Endothelial cell of umbilical vein (primary cell): ENCODE measurements at regions not wholly inside any gene's neighbourhood (a gene's known extent, or its start where the extent isn't known, plus 50 kb on each side); places are given as distances from the start of the nearest gene placed in this dataset.

ENCODE experiments used
- BruUV-seq: library from RNA; stranded (reverse); fragments of 400-500 nt; replicated peaks from 2 replicates; lab custom pipeline; 2021; lab: Mats Ljungman, UMichigan
- CTCF ChIA-PET: fragments of 300-600, 350-600 bp; sonication (Branson Sonifier 250); formaldehyde crosslinking; loops from one replicate; lab custom pipeline; 2021; ENCODE audit warnings: antibody characterized with exemption, inconsistent platforms; lab: Charles Lee
- POLR2A ChIA-PET: fragments of 300-600, 350-600 bp; sonication (Branson Sonifier 250); formaldehyde crosslinking; loops from one replicate; lab custom pipeline; 2021; ENCODE audit warnings: antibody characterized with exemption, inconsistent platforms; lab: Charles Lee
- DNase-seq: peaks from one replicate; pipeline ENCODE4 v3.0.0-alpha.2; 2011; ENCODE audit warnings: low read depth, low spot score
- FAIRE-seq: peaks from 2 replicates; lab custom pipeline; 2011; peaks lifted over from hg19 to GRCh38; lab: Jason Lieb, UNC
- H2AFZ ChIP-seq: 2 replicates; pipeline ENCODE4 v1.6.0; 2012; ENCODE audit warnings: low read depth, low read length, control low read depth, inconsistent platforms
- H3K27ac ChIP-seq: 2 replicates; pipeline ENCODE4 v1.5.1; 2011; ENCODE audit warnings: low read depth, mild to moderate bottlenecking, control low read depth, low read length, moderate library complexity; ENCODE audit not compliant: insufficient read depth
- H3K27me3 ChIP-seq, 2 experiments: 2 replicates each; pipeline versions ENCODE4 v1.6.0 to v1.6.1; 2011; ENCODE audit warnings: low read length in 2 of 2, mixed read lengths in 1 of 2; ENCODE audit not compliant: control insufficient read depth in 2 of 2, insufficient read depth in 2 of 2
- H3K36me3 ChIP-seq, 2 experiments: 2 replicates in 1 of 2; 3 replicates in 1 of 2; pipeline ENCODE4 v1.5.1; 2011; ENCODE audit warnings: low read length in 2 of 2, mild to moderate bottlenecking in 1 of 2, moderate library complexity in 1 of 2; ENCODE audit not compliant: control insufficient read depth in 2 of 2, insufficient read depth in 2 of 2; ENCODE audit errors: extremely low read depth in 1 of 2
- H3K4me1 ChIP-seq: 3 replicates; pipeline ENCODE4 v1.5.1; 2011; ENCODE audit warnings: mild to moderate bottlenecking, low read length; ENCODE audit not compliant: control insufficient read depth, insufficient read depth; ENCODE audit errors: extremely low read depth
- H3K4me2 ChIP-seq: 2 replicates; pipeline ENCODE4 v1.6.1; 2011; ENCODE audit warnings: low read length, control low read depth, mixed read lengths; ENCODE audit not compliant: insufficient read depth
- H3K4me3 ChIP-seq, 3 experiments: fragments of 200-600 bp in 1 of 3; sonication (generic), shearing (Covaris generic) in 1 of 3; replicated peaks in 1 of 3; 2 replicates each; pipeline ENCODE4 v1.5.1; 2011 to 2016; ENCODE audit warnings: control low read depth in 3 of 3, low read length in 3 of 3, mild to moderate bottlenecking in 2 of 3, inconsistent platforms in 1 of 3, low read depth in 1 of 3, moderate library complexity in 1 of 3; ENCODE audit not compliant: insufficient read depth in 1 of 3
- H3K79me2 ChIP-seq: 2 replicates; pipeline ENCODE4 v1.6.0; 2012; ENCODE audit warnings: low read length, inconsistent platforms; ENCODE audit not compliant: control insufficient read depth, insufficient read depth
- H3K9ac ChIP-seq: replicated peaks from 2 replicates; pipeline ENCODE3; 2011; ENCODE audit warnings: low read length, control low read depth; ENCODE audit not compliant: insufficient read depth; ENCODE audit errors: extremely low read depth
- H3K9me1 ChIP-seq: replicated peaks from 3 replicates; pipeline ENCODE4 v1.6.0; 2011; ENCODE audit warnings: mild to moderate bottlenecking, low read length; ENCODE audit not compliant: control insufficient read depth, insufficient read depth; ENCODE audit errors: extremely low read depth
- H3K9me3 ChIP-seq: replicated peaks from 2 replicates; pipeline ENCODE4 v1.5.1; 2012; ENCODE audit warnings: low read length, inconsistent platforms; ENCODE audit not compliant: control insufficient read depth, insufficient read depth
- H4K20me1 ChIP-seq: replicated peaks from 2 replicates; pipeline ENCODE3; 2011; ENCODE audit warnings: mild to moderate bottlenecking, low read length; ENCODE audit not compliant: control insufficient read depth, insufficient read depth; ENCODE audit errors: extremely low read depth
- EZH2 ChIP-seq: IDR thresholded peaks from 2 replicates; pipeline ENCODE4 v1.6.1; 2012; ENCODE audit warnings: borderline replicate concordance, low read depth, mild to moderate bottlenecking, moderate library complexity, low read length, inconsistent platforms; ENCODE audit not compliant: severe bottlenecking
- FOS ChIP-seq: IDR thresholded peaks from 2 replicates; pipeline ENCODE4 v1.6.1; 2011; ENCODE audit warnings: mild to moderate bottlenecking, low read length, moderate library complexity, borderline replicate concordance; ENCODE audit not compliant: insufficient read depth
- GATA2 ChIP-seq: IDR thresholded peaks from 2 replicates; pipeline ENCODE4 v1.7.0; 2011; ENCODE audit warnings: low read depth, mild to moderate bottlenecking, moderate library complexity, mixed read lengths, low read length; ENCODE audit not compliant: insufficient read length, insufficient read depth
- JUN ChIP-seq: IDR thresholded peaks from 2 replicates; pipeline ENCODE4 v1.6.1; 2011; ENCODE audit warnings: borderline replicate concordance, low read depth; ENCODE audit not compliant: insufficient read length, insufficient read depth
- MYC ChIP-seq: IDR thresholded peaks from one replicate; pipeline ENCODE4 v1.6.1; 2011; ENCODE audit warnings: mild to moderate bottlenecking, low read depth, low read length
- POLR2A ChIP-seq: IDR thresholded peaks from 2 replicates; pipeline ENCODE4 v1.6.1; 2012; ENCODE audit warnings: low read depth, mild to moderate bottlenecking, control low read depth, low read length
- POLR2AphosphoS5 ChIP-seq: IDR thresholded peaks from 2 replicates; pipeline ENCODE4 v1.6.1; 2012; ENCODE audit warnings: low read depth, mild to moderate bottlenecking, control low read depth, low read length, moderate library complexity; ENCODE audit not compliant: insufficient read depth
- dilution Hi-C: fragments of 300-500 bp; cut with MboI; formaldehyde crosslinking; loops from one replicate; pipeline ENCODE4 v1.15.0; 2019; ENCODE audit warnings: low sequenced_read_pairs; ENCODE audit not compliant: extremely low pct_ligation_motif_present
- intact Hi-C: fragments of 100-400 bp; cut with micrococcal nuclease; formaldehyde crosslinking; loops from one replicate; pipeline ENCODE4 v1.10.0; 2022
- TF ChIP-seq, protein P1 (sequence below): IDR thresholded peaks from 2 replicates; pipeline ENCODE4 v1.6.1; 2011; ENCODE audit not compliant: insufficient read depth, insufficient read length
- TF ChIP-seq, protein P2 (sequence below), 2 donors: IDR thresholded peaks; 1 replicate in 1 of 2; 2 replicates in 1 of 2; pipeline ENCODE4 v1.5.1; 2011; ENCODE audit warnings: low read length in 2 of 2, mild to moderate bottlenecking in 2 of 2, moderate library complexity in 2 of 2, control low read depth in 1 of 2, inconsistent platforms in 1 of 2, low read depth in 1 of 2; ENCODE audit not compliant: insufficient read depth in 1 of 2; ENCODE audit errors: extremely low read depth in 1 of 2

DNA sequence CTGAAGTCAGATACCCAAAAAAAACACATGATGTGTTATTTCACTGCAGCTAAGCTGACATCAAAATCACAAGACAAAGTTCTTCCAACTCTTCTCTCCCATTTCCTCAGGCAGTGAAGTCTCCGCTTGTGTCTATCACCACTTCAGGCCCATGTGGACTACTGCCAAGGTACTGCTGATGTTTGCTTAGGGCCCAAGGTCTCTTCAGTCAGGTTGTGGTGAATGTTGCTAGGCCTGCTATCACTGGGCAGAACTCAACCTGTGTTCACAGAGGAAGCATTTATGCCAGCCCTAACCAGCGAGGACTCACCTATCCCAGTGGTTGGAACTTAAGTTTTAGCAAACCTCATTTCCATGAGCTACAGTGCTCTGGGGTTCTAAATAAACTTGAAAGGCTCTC lies 156.5 kb upstream of the BRINP3 start:
- Histone ChIP-seq H3K4me2 (no peak overlapping the region), H2AFZ (no peak overlapping the region), H3K9ac (no peak overlapping the region), H3K27me3 (no peaks in the 10 kb centered on the region), H3K79me2 (no peaks in the 10 kb centered on the region), H3K9me3 (no peaks in the 10 kb centered on the region), H4K20me1 (no peaks in the 10 kb centered on the region), H3K36me3 (no peaks in the 10 kb centered on the region), H3K9me1 (no peaks in the 10 kb centered on the region), H3K4me3 (no peak overlapping the region), H3K4me1 (no peaks in the 10 kb centered on the region), H3K27ac (no peak overlapping the region)
- CTCF ChIA-PET: no interaction called here
- DNase-seq (no peak), FAIRE-seq (no peak)
- BruUV-seq: no TSS peak
- POLR2A ChIA-PET: no interaction called here
- no peak for TF ChIP-seq POLR2AphosphoS5
- TF ChIP-seq JUN: no peak
- TF ChIP-seq GATA2: no peak
- TF ChIP-seq, protein P1, sequence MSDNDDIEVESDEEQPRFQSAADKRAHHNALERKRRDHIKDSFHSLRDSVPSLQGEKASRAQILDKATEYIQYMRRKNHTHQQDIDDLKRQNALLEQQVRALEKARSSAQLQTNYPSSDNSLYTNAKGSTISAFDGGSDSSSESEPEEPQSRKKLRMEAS: no peak
- dilution Hi-C loops (no loop called here), intact Hi-C loops (loop anchor here (10.0 kb wide), 1 partner anchor 1811 kb away; no protein-coding TSS in a partner anchor)

DNA sequence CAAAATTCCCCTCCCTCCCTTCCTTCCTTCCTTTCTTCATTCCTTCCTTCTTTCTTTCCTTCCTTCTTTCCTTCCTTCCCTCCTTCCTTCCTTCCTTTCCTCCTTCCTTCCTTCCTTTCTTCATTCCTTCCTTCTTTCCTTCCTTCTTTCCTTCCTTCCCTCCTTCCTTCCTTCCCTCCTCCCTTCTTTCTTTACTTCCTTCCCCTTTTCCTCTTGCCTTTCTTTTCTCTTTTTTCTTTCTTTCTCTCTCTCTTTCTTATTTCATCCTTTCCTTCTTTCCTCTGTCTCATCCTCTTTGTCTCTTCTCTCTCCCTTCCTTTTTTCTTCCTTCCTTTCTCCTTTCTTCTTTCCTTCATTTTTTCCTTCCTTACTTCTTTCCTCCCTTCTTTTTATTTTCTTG lies 171.9 kb upstream of the BRINP3 start:
- H2AFZ ChIP-seq: no peak overlapping the region
- dilution Hi-C loops (no loop called here), intact Hi-C loops (no loop called here)
- no peak overlapping the region for H3K27ac ChIP-seq
- H3K4me1 ChIP-seq: no peaks in the 10 kb centered on the region
- H3K9me1 ChIP-seq: no peaks in the 10 kb centered on the region
- ChIA-PET POLR2A (no interaction called here), CTCF (no interaction called here)
- BruUV-seq: no TSS peak
- H3K27me3 ChIP-seq: no peaks in the 10 kb centered on the region
- DNase-seq: no peak
- H3K79me2 ChIP-seq: no peaks in the 10 kb centered on the region
- H3K36me3 ChIP-seq: no peaks in the 10 kb centered on the region
- H3K4me2 ChIP-seq: no peak overlapping the region
- no peak for TF ChIP-seq POLR2AphosphoS5
- TF ChIP-seq EZH2: no peak
- no peak for TF ChIP-seq JUN
- TF ChIP-seq POLR2A: no peak
- TF ChIP-seq FOS: no peak
- TF ChIP-seq GATA2: no peak
- no peak for TF ChIP-seq MYC
- TF ChIP-seq, protein P2, sequence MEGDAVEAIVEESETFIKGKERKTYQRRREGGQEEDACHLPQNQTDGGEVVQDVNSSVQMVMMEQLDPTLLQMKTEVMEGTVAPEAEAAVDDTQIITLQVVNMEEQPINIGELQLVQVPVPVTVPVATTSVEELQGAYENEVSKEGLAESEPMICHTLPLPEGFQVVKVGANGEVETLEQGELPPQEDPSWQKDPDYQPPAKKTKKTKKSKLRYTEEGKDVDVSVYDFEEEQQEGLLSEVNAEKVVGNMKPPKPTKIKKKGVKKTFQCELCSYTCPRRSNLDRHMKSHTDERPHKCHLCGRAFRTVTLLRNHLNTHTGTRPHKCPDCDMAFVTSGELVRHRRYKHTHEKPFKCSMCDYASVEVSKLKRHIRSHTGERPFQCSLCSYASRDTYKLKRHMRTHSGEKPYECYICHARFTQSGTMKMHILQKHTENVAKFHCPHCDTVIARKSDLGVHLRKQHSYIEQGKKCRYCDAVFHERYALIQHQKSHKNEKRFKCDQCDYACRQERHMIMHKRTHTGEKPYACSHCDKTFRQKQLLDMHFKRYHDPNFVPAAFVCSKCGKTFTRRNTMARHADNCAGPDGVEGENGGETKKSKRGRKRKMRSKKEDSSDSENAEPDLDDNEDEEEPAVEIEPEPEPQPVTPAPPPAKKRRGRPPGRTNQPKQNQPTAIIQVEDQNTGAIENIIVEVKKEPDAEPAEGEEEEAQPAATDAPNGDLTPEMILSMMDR (IDR thresholded peaks at IDR 0.05; ENCODE audit: extremely low read depth in 1 of 2, insufficient read depth in 1 of 2, low read depth in 1 of 2, low read length in 2 of 2): no peak
- H3K9me3 ChIP-seq: no peaks in the 10 kb centered on the region
- FAIRE-seq: no peak
- H3K4me3 ChIP-seq: no peak overlapping the region
- no peaks in the 10 kb centered on the region for H4K20me1 ChIP-seq
- no peak overlapping the region for H3K9ac ChIP-seq
